ENCODE measurements at regions not wholly inside any gene's neighbourhood (a gene's known extent, or its start where the extent isn't known, plus 50 kb on each side); places are given as distances from the start of the nearest gene placed in this dataset.

DNA sequence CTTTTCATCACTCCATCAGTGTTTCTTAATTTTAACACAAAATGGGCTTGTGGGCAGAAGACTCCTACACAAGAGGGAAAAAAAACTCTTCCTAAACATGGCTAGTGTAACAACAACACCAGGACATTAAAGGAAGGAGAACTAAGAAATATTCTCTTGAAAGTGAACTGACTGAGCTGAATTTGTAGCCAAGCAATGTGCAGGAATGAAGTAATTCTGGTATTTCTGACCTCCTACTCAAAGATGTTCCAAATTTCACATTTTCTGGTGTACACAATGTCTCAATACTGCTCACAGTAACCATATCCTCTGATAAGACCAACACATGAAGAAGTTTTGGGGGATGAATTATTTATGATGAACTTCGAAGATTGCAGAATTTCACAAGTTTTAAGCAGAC is 357.3 kb downstream of the DUSP6 start:
- TF ChIP-seq, protein P1, sequence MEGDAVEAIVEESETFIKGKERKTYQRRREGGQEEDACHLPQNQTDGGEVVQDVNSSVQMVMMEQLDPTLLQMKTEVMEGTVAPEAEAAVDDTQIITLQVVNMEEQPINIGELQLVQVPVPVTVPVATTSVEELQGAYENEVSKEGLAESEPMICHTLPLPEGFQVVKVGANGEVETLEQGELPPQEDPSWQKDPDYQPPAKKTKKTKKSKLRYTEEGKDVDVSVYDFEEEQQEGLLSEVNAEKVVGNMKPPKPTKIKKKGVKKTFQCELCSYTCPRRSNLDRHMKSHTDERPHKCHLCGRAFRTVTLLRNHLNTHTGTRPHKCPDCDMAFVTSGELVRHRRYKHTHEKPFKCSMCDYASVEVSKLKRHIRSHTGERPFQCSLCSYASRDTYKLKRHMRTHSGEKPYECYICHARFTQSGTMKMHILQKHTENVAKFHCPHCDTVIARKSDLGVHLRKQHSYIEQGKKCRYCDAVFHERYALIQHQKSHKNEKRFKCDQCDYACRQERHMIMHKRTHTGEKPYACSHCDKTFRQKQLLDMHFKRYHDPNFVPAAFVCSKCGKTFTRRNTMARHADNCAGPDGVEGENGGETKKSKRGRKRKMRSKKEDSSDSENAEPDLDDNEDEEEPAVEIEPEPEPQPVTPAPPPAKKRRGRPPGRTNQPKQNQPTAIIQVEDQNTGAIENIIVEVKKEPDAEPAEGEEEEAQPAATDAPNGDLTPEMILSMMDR (IDR thresholded peaks at IDR 0.05) = no peak
- TF ChIP-seq POLR2A (IDR thresholded peaks at IDR 0.05) = no peak
- 63 to 85% methylated on average over 1 of the region's 1 CpG for WGBS, 2 donors
- intact Hi-C loops (cut with DNase I; ENCODE audit: low total_unique reads) = no loop called here
- H3K4me3 ChIP-seq (ENCODE audit: low read depth, poor library complexity, severe bottlenecking) = no peak overlapping the region
- no peak for DNase-seq (ENCODE audit: low spot score in 2 of 2)

DNA sequence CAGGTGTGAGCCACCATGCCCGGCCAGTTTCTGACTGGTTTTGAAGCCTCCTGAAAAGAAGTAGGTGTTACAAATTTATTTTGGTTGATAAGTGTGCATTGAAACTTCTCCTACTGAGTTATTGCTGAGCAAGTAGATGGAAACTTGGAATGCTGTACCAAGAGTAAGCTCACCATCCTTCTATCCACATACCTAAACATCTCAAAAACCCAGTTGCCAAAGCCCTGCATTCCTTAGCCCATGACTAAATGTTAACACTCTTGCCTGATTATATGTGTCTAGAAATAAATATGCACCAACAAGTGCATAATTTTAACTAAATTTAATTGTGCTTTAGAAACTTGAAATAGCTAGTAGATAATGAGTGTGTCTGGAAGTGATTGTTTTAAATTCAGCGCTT is 357.8 kb downstream of the DUSP6 start:
- H3K4me3 ChIP-seq (ENCODE audit: low read depth, poor library complexity, severe bottlenecking) = no peak overlapping the region
- TF ChIP-seq POLR2A (IDR thresholded peaks at IDR 0.05) = no peak
- TF ChIP-seq, protein P1 (IDR thresholded peaks at IDR 0.05) = no peak
- DNase-seq (ENCODE audit: low spot score in 2 of 2) = no peak
- WGBS, 2 donors = 85 to 99% methylated on average over 2 of the region's 2 CpGs
- intact Hi-C loops (cut with DNase I; ENCODE audit: low total_unique reads) = no loop called here

DNA sequence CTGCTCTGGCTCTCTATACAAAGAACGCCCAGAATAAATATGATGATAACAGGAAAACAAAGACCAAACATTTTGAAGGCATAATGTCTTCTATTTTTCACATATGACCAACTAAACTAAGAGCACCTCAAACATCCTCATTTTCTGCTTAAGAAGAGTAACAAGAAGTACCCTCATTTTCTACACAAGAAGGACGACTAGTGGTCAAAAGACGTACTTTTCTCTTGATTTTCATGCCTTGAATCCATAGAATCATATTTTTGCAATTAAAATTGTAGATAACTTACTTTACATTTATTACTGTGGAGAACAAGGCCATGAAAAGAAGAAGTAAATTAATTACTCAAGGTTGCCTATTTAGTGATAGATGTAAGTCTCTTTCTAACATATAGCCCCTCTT is 358.6 kb downstream of the DUSP6 start:
- intact Hi-C loops (cut with DNase I; ENCODE audit: low total_unique reads) = no loop called here
- TF ChIP-seq, protein P1 (IDR thresholded peaks at IDR 0.05) = no peak
- TF ChIP-seq POLR2A (IDR thresholded peaks at IDR 0.05) = no peak
- WGBS, 2 donors = 6 to 8% methylated on average over 3 of the region's 3 CpGs
- DNase-seq (ENCODE audit: low spot score in 2 of 2) = no peak
- H3K4me3 ChIP-seq (ENCODE audit: low read depth, poor library complexity, severe bottlenecking) = no peak overlapping the region

DNA sequence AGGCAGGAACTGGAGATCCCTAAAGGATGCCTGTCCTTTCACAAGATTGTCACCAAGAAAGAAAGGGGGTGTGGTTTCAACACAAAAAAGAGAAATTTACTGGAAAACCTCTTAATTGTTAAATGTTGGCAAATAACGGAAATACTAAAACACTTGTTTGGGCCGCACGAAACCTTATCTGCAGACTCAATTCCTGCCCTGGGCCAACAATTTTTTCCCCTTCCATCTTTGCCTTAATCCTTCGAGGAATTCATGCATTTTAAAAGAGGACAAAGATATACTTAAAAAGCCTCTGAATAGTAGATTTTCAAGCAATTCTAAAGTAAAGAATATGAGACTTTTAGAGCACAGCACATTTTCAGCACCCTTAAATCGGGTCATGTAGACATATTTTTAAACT is 366.2 kb downstream of the DUSP6 start:
- intact Hi-C loops (cut with DNase I; ENCODE audit: low total_unique reads) = no loop called here
- WGBS, 2 donors = 80 to 83% methylated on average over 5 of the region's 5 CpGs
- H3K4me3 ChIP-seq (ENCODE audit: low read depth, poor library complexity, severe bottlenecking) = no peak overlapping the region
- TF ChIP-seq, protein P1 (IDR thresholded peaks at IDR 0.05) = no peak
- no peak for TF ChIP-seq POLR2A (IDR thresholded peaks at IDR 0.05)
- no peak for DNase-seq (ENCODE audit: low spot score in 2 of 2)

DNA sequence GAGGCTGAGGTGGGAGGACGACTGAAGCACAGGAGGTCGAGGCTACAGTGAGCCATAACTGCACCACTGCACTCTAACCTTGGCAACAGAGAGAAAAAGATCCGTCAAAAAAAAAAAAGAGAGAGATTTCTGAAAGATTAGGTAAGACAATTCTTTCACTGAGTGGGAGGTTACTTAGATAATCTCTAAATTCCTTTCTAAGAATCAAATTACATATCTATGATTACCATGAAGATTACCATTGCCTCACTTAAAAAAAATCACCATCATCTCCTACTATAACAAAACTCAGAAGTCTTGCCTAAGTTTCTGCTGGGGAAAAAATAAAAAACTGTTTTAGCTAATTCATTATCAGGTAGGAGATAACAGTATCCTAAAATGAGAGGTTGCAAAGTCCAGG is 366.7 kb downstream of the DUSP6 start:
- no peak overlapping the region for H3K4me3 ChIP-seq (ENCODE audit: low read depth, poor library complexity, severe bottlenecking)
- no peak for DNase-seq (ENCODE audit: low spot score in 2 of 2)
- 63 to 70% methylated on average over 3 of the region's 3 CpGs for WGBS, 2 donors
- no peak for TF ChIP-seq POLR2A (IDR thresholded peaks at IDR 0.05)
- TF ChIP-seq, protein P1 (IDR thresholded peaks at IDR 0.05) = no peak
- intact Hi-C loops (cut with DNase I; ENCODE audit: low total_unique reads) = no loop called here

DNA sequence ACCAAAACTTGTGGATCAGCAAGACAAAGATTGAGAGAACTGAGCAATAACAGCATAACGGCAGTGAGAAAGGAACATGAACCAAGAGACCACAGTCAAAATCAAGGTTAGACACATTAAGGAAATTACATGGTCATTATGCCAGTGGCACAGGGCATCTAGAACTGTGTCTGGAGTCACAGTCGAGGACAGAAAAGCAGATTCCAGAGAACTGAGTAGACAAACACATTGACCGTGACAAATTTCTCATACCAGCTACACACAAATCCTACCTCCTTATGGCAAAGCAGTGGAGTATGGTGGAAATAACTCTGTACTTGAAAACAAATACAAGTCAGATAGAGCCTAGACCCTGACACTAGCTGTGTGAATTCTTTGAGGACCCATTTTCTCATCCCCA is 367.3 kb downstream of the DUSP6 start:
- intact Hi-C loops (cut with DNase I; ENCODE audit: low total_unique reads) = no loop called here
- DNase-seq (ENCODE audit: low spot score in 2 of 2) = no peak
- WGBS, 2 donors = 96% methylated on average over 3 of the region's 3 CpGs
- no peak for TF ChIP-seq POLR2A (IDR thresholded peaks at IDR 0.05)
- TF ChIP-seq, protein P1 (IDR thresholded peaks at IDR 0.05) = no peak
- no peak overlapping the region for H3K4me3 ChIP-seq (ENCODE audit: low read depth, poor library complexity, severe bottlenecking)

Data from lower leg skin (tissue), 4 donors.